Effector memory CD8-positive, alpha-beta T cell (primary cell): ENCODE measurements at regions not wholly inside any gene's neighbourhood (a gene's known extent, or its start where the extent isn't known, plus 50 kb on each side); places are given as distances from the start of the nearest gene placed in this dataset.
A peak's percentile ranks its signal among the peaks of the same experiment; 100 is the strongest.
"Not testable (repeated sequence)": the region's sequence is repeated elsewhere in the genome, so short reads cannot be mapped to it uniquely, and the experiment has no call there.

Source experiments
- ATAC-seq: fragments of 150-1000 bp; cut with Tn5 transposase; replicated peaks from 2 replicates; pipeline ENCODE4 v1.10.0; 2021; ENCODE audit warnings: mild to moderate bottlenecking, moderate library complexity
- DNase-seq, 3 experiments: peaks; one replicate each; pipeline ENCODE4 v3.0.0; 2021
- H3K27ac Mint-ChIP-seq, 2 donors: one replicate each; pipeline ENCODE4 v1.8.0; 2022; ENCODE audit warnings: mild to moderate bottlenecking in 2 of 2, mixed read lengths in 2 of 2, moderate library complexity in 2 of 2
- H3K27me3 Mint-ChIP-seq, 2 donors: one replicate each; pipeline ENCODE4 v1.8.0; 2022; ENCODE audit warnings: mixed read lengths in 2 of 2
- H3K36me3 Mint-ChIP-seq: one replicate; pipeline ENCODE4 v1.8.0; 2022; ENCODE audit warnings: mild to moderate bottlenecking, moderate library complexity, mixed read lengths; ENCODE audit not compliant: insufficient read depth
- H3K4me1 Mint-ChIP-seq, 2 donors: one replicate each; pipeline ENCODE4 v1.8.0; 2022; ENCODE audit warnings: low read depth in 2 of 2, mixed read lengths in 2 of 2
- H3K4me3 Mint-ChIP-seq, 2 donors: one replicate each; pipeline ENCODE4 v1.8.0; 2022; ENCODE audit warnings: mild to moderate bottlenecking in 2 of 2, mixed read lengths in 2 of 2, moderate library complexity in 2 of 2
- H3K9me3 Mint-ChIP-seq, 2 donors: one replicate each; pipeline ENCODE4 v1.8.0; 2022; ENCODE audit warnings: mixed read lengths in 2 of 2

- ATAC-seq, result no peak
- no peaks in the 10 kb centered on the region for H3K4me1 Mint-ChIP-seq
- H3K27ac Mint-ChIP-seq, result no peak overlapping the region
- no peak overlapping the region for H3K4me3 Mint-ChIP-seq
- DNase-seq, result peak in 2 of 3 experiments; percentile 15 to 22
- H3K27me3 Mint-ChIP-seq, result peaks cover 16 to 19% of the 10 kb centered on the region in 2 donors
- no peaks in the 10 kb centered on the region for H3K9me3 Mint-ChIP-seq
- peaks cover 3% of the 10 kb centered on the region for H3K36me3 Mint-ChIP-seq
Observed at GRCh38 chr15:38002883-38003477, 68.5 kb downstream of the TMCO5A start.

DNA sequence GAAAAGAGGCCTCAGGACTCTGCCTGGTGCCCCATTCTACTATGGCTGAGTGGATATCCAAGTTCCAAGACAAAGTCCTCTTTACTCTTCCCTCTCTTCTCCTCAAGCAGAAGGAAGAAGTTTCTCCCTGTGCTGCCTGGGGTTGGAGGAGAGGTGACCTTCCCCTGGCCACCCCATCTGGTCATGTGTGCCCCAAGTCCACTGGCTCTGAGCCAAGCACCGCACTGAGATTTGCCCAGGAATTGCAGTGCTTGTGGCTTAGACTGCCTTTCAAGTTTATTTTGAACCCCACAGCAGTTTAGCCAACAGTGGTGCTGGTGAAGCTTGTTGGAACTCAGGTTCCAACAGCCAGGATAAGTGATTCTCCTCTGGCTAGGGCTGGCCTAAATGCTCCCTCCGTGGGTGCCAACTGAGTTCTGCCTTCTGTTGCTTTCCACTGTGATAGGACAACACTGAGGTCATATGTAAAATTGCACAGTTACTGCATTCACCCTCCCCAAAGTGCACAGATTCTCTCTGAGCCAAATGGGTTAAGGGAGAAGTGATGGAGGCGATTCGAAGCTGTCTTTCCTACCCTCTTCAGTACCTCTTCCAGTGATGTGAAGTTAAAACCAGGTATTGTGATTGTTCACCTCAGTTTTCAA is 69.9 kb downstream of the TMCO5A start:
- peaks cover 3% of the 10 kb centered on the region for H3K36me3 Mint-ChIP-seq
- no peak for DNase-seq
- no peaks in the 10 kb centered on the region for H3K9me3 Mint-ChIP-seq
- H3K27ac Mint-ChIP-seq, result no peak overlapping the region
- no peak for ATAC-seq
- H3K4me1 Mint-ChIP-seq, result no peaks in the 10 kb centered on the region
- peaks cover 19 to 20% of the 10 kb centered on the region in 2 donors for H3K27me3 Mint-ChIP-seq
- H3K4me3 Mint-ChIP-seq, result no peak overlapping the region

GRCh38 chr15:38005953-38006808 is 71.7 kb downstream of the TMCO5A start:
- no peaks in the 10 kb centered on the region for H3K4me1 Mint-ChIP-seq
- H3K9me3 Mint-ChIP-seq, result no peaks in the 10 kb centered on the region
- ATAC-seq (no peak), DNase-seq (no peak)
- H3K27ac Mint-ChIP-seq, result no peak overlapping the region
- peaks cover 3% of the 10 kb centered on the region for H3K36me3 Mint-ChIP-seq
- H3K4me3 Mint-ChIP-seq, result no peak overlapping the region
- peaks cover 20 to 24% of the 10 kb centered on the region in 2 donors for H3K27me3 Mint-ChIP-seq

- Mint-ChIP-seq H3K27ac (no peak overlapping the region), H3K36me3 (no peaks in the 10 kb centered on the region), H3K4me1 (no peaks in the 10 kb centered on the region), H3K9me3 (no peaks in the 10 kb centered on the region), H3K4me3 (no peak overlapping the region), H3K27me3 (peaks cover 18 to 22% of the 10 kb centered on the region in 2 donors)
- ATAC-seq (no peak), DNase-seq (no peak)
Observed at GRCh38 chr15:38010395-38010794, 76.0 kb downstream of the TMCO5A start.

DNA sequence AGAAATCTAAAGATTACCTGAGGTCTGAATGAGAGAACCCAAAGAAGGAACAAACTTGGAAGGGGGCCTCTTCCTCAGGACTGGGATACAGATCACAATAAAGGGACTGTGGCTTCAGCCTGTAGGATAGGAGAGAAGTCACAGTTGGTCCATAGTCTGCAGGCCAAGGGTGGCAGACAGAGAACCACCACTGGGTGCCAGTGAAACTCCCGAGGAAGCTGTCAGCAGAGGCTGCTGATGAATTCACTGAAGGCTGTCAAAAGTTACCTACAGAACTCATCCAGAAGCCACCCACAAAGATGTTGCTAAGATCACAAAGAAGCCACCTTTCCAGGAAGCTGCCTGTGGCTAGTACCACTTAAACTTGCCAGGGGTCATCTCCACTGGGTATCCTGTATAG is 78.5 kb downstream of the TMCO5A start:
- Mint-ChIP-seq H3K4me3 (no peak overlapping the region), H3K9me3 (no peaks in the 10 kb centered on the region), H3K4me1 (no peaks in the 10 kb centered on the region), H3K27me3 (peaks cover 18 to 22% of the 10 kb centered on the region in 2 donors), H3K27ac (no peak overlapping the region), H3K36me3 (no peaks in the 10 kb centered on the region)
- ATAC-seq (no peak), DNase-seq (no peak)

DNA sequence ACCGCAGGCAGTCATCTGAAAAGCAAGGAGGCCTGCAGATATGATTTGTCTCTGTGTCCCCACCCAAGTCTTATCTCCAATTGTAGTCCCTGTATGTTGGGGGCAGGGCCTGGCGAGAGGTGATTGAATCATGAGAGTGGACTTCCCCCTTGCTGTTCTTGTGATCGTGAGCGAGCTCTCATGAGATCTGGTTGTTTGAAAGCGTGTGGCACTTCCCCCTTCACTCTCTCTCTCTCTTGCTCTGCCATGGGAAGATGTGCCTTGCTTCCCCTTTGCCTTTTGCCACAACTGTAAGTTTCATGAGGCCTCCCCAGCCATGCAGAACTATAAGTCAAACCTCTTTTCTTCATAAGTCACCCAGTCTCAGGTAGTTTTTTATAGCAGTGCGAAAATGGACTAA is 83.3 kb downstream of the TMCO5A start:
- H3K27ac Mint-ChIP-seq, result peak overlapping the region in 1 of 2 donors; percentile 1
- H3K27me3 Mint-ChIP-seq, result peaks cover 2 to 19% of the 10 kb centered on the region in 2 donors
- H3K9me3 Mint-ChIP-seq, result no peaks in the 10 kb centered on the region
- no peak overlapping the region for H3K4me3 Mint-ChIP-seq
- H3K4me1 Mint-ChIP-seq, result no peaks in the 10 kb centered on the region
- DNase-seq (no peak), ATAC-seq (no peak)
- H3K36me3 Mint-ChIP-seq, result no peaks in the 10 kb centered on the region

GRCh38 chr15:38019066-38019465 is 84.6 kb downstream of the TMCO5A start:
- DNase-seq (no peak), ATAC-seq (no peak)
- Mint-ChIP-seq H3K4me3 (no peak overlapping the region), H3K4me1 (no peaks in the 10 kb centered on the region), H3K27me3 (peaks cover 0 to 16% of the 10 kb centered on the region in 2 donors), H3K27ac (no peak overlapping the region), H3K36me3 (no peaks in the 10 kb centered on the region), H3K9me3 (no peaks in the 10 kb centered on the region)

GRCh38 chr15:38021259-38021658 is 86.8 kb downstream of the TMCO5A start:
- H3K4me1 Mint-ChIP-seq, result no peaks in the 10 kb centered on the region
- no peaks in the 10 kb centered on the region for H3K9me3 Mint-ChIP-seq
- H3K36me3 Mint-ChIP-seq, result no peaks in the 10 kb centered on the region
- H3K27me3 Mint-ChIP-seq, result peaks cover 1 to 5% of the 10 kb centered on the region in 2 donors
- ATAC-seq, result no peak
- H3K27ac Mint-ChIP-seq, result no peak overlapping the region
- DNase-seq, result no peak
- H3K4me3 Mint-ChIP-seq, result no peak overlapping the region

DNA sequence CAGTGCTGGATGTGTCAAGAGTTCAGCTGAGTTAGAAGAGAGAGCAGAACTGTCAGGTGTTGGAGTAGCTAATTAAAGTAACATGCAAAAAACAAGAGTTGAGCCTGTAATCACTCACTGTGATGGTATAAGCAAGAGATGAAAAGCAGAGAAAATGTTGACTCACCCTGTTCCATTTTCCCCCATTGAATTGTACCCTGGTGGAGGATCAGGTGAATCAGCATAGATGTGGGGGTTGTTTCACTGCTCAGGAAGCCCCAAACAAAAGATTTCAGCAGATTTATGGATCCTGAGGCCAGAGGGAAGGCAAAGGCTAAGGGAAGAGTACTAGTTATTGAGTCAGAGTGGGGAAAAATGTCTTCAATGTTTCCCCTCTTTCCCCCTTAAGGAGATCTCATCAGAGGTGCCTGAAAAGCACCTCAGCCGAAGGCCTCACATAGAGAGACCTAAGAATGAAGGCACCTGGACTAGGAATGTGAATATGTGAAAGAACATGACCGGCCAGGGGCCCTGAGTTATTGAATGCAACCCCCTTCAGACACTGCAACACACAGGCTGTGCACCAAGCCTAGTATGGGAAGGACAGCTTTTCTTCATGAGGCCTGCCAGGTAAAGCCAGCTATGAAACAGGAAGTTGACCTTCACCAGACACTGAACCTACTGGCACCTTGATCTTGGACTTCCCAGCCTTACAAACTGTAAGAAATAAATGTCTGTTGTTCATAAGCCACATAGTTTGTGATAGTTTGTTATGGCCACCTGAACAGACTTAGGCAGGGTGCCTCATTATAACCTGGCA is 90.1 kb downstream of the TMCO5A start:
- Mint-ChIP-seq H3K27me3 (peaks cover 5 to 10% of the 10 kb centered on the region in 2 donors), H3K9me3 (no peaks in the 10 kb centered on the region), H3K4me1 (no peaks in the 10 kb centered on the region), H3K4me3 (no peak overlapping the region), H3K36me3 (no peaks in the 10 kb centered on the region), H3K27ac (no peak overlapping the region)
- DNase-seq (no peak), ATAC-seq (no peak)

- DNase-seq, H3K4me1 Mint-ChIP-seq, H3K36me3 Mint-ChIP-seq, ATAC-seq, H3K9me3 Mint-ChIP-seq, H3K27me3 Mint-ChIP-seq, H3K4me3 Mint-ChIP-seq, H3K27ac Mint-ChIP-seq: not testable (repeated sequence)
Observed at GRCh38 chr15:38025656-38026055, 91.2 kb downstream of the TMCO5A start.

GRCh38 chr15:38028869-38029268 is 94.4 kb downstream of the TMCO5A start:
- Mint-ChIP-seq H3K27ac (no peak overlapping the region), H3K27me3 (peaks cover 5 to 18% of the 10 kb centered on the region in 2 donors), H3K36me3 (no peaks in the 10 kb centered on the region), H3K9me3 (peaks cover 0 to 2% of the 10 kb centered on the region in 2 donors), H3K4me3 (no peak overlapping the region), H3K4me1 (no peaks in the 10 kb centered on the region)
- DNase-seq (no peak), ATAC-seq (no peak)

DNA sequence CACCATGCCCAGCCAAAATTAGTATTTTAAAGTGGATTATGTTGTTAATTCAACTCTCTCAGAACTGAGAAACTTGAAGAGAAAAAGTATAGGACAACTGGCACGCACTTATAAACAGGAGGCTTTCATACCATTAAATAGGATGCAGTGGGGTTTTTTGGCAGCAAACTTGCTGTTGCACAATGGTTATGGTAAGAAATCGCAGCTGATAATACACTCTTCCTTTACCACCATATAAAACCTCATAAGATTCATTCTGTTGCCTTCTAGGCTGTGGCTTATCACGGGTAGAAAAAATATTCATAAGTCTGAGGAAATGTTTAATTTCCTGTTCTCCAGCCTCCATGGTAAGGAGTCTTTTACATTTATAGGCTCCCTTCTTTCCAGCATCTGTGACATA is 95.3 kb downstream of the TMCO5A start:
- no peak for ATAC-seq
- H3K36me3 Mint-ChIP-seq, result no peaks in the 10 kb centered on the region
- H3K9me3 Mint-ChIP-seq, result peaks cover 0 to 2% of the 10 kb centered on the region in 2 donors
- DNase-seq, result no peak
- peaks cover 5 to 23% of the 10 kb centered on the region in 2 donors for H3K27me3 Mint-ChIP-seq
- no peak overlapping the region for H3K27ac Mint-ChIP-seq
- no peak overlapping the region for H3K4me3 Mint-ChIP-seq
- no peaks in the 10 kb centered on the region for H3K4me1 Mint-ChIP-seq

DNA sequence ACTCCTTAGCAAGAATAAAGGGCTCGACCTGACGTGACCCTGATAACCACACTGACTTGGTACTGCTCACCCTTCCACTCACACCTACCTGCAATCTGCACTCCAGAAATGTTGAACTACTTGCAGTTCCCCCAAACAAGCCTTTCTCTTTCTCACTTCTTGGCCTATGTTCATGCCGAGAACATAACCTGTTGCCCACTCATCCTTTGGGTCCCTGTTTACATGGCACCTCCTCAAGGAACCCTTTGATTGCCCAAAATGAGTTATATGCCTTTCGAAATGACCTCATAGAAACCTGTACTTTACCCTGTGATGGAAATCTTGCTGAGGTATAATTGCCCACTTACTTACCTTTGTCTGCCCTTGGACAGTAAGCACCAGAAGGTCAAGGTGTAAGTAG is 96.2 kb downstream of the TMCO5A start:
- Mint-ChIP-seq H3K27me3 (peaks cover 5 to 26% of the 10 kb centered on the region in 2 donors), H3K4me1 (no peaks in the 10 kb centered on the region), H3K9me3 (peaks cover 0 to 2% of the 10 kb centered on the region in 2 donors), H3K36me3 (no peaks in the 10 kb centered on the region), H3K4me3 (no peak overlapping the region), H3K27ac (no peak overlapping the region)
- no peak for DNase-seq
- no peak for ATAC-seq
